SH-SY5Y (cell line): ENCODE measurements at regions not wholly inside any gene's neighbourhood (a gene's known extent, or its start where the extent isn't known, plus 50 kb on each side); places are given as distances from the start of the nearest gene placed in this dataset.

ENCODE experiments used
- GATA2 ChIP-seq: IDR thresholded peaks from 2 replicates; pipeline ENCODE4 v1.6.1; 2011; ENCODE audit warnings: mild to moderate bottlenecking, low read depth, low read length
- GATA3 ChIP-seq: IDR thresholded peaks from 2 replicates; pipeline ENCODE4 v1.6.1; 2011; ENCODE audit warnings: low read depth, mild to moderate bottlenecking, low read length, moderate library complexity

- no peak for TF ChIP-seq GATA2
- TF ChIP-seq GATA3 = no peak
Measured at GRCh38 chr6:142637624-142638351, 307.2 kb downstream of the HIVEP2 start.
